IMR-90 (cell line): ENCODE measurements at regions not wholly inside any gene's neighbourhood (a gene's known extent, or its start where the extent isn't known, plus 50 kb on each side); places are given as distances from the start of the nearest gene placed in this dataset.

Experiments used
- ATAC-seq: fragments of 200-7000 bp; cut with Tn5 transposase; 2 replicates; pipeline ENCODE4 v1.9.1; 2020; ENCODE audit warnings: low read depth, mild to moderate bottlenecking, moderate library complexity
- BruUV-seq: library from RNA; stranded (reverse); fragments of 400-500 nt; replicated peaks from 2 replicates; lab custom pipeline; 2021; lab: Mats Ljungman, UMichigan
- CTCF ChIA-PET: fragments of 300-600 bp; formaldehyde crosslinking; extraction: SDS; loops from one replicate; lab custom pipeline; 2021; ENCODE audit warnings: antibody characterized with exemption; lab: Yijun Ruan, JAX
- POLR2A ChIA-PET: fragments of 300-600 bp; sonication (Branson Sonifier 250); formaldehyde crosslinking; loops from one replicate; lab custom pipeline; 2022; ENCODE audit warnings: antibody characterized with exemption; ENCODE audit not compliant: unreplicated experiment; lab: Charles Lee
- DNase-seq: peaks from one replicate; pipeline ENCODE4 v3.0.0; 2013
- H2AFZ ChIP-seq: replicated peaks from 2 replicates; pipeline ENCODE3; 2013; ENCODE audit warnings: low read length, mild to moderate bottlenecking; ENCODE audit not compliant: poor library complexity
- H2AK5ac ChIP-seq: 2 replicates; pipeline ENCODE4 v1.6.1; 2013; ENCODE audit warnings: low read depth, low read length, inconsistent platforms
- H2AK9ac ChIP-seq: replicated peaks from 2 replicates; pipeline ENCODE3; 2013; ENCODE audit warnings: mild to moderate bottlenecking, low read depth, low read length, moderate library complexity; ENCODE audit not compliant: poor library complexity
- H2BK120ac ChIP-seq: 2 replicates; pipeline ENCODE4 v1.6.1; 2013; ENCODE audit warnings: low read depth, low read length, inconsistent platforms
- H2BK15ac ChIP-seq: 3 replicates; pipeline ENCODE4 v1.6.1; 2013; ENCODE audit warnings: low read depth, low read length, inconsistent platforms
- H2BK20ac ChIP-seq: 2 replicates; pipeline ENCODE4 v1.6.1; 2013; ENCODE audit warnings: low read depth, mild to moderate bottlenecking, inconsistent platforms, low read length, moderate library complexity
- H2BK5ac ChIP-seq: 2 replicates; pipeline ENCODE4 v1.6.1; 2013; ENCODE audit warnings: mild to moderate bottlenecking, low read depth, low read length, inconsistent platforms; ENCODE audit not compliant: poor library complexity, severe bottlenecking
- H3K14ac ChIP-seq: replicated peaks from 2 replicates; pipeline ENCODE4 v1.6.1; 2013; ENCODE audit warnings: low read depth, low read length, inconsistent platforms
- H3K18ac ChIP-seq: 2 replicates; pipeline ENCODE4 v1.6.1; 2013; ENCODE audit warnings: low read depth, low read length, control low read depth
- H3K23ac ChIP-seq: 2 replicates; pipeline ENCODE4 v1.6.1; 2013; ENCODE audit warnings: low read depth, low read length, inconsistent platforms
- H3K27ac ChIP-seq: 2 replicates; pipeline ENCODE4 v1.5.1; 2013; ENCODE audit warnings: mild to moderate bottlenecking, control low read depth, low read length; ENCODE audit not compliant: insufficient read depth
- H3K27me3 ChIP-seq: 2 replicates; pipeline ENCODE4 v1.6.1; 2013; ENCODE audit warnings: low read length; ENCODE audit not compliant: control insufficient read depth, insufficient read depth
- H3K36me3 ChIP-seq: 2 replicates; pipeline ENCODE4 v1.6.1; 2013; ENCODE audit warnings: low read length, mixed read lengths; ENCODE audit not compliant: control insufficient read depth, insufficient read depth
- H3K4ac ChIP-seq: 2 replicates; pipeline ENCODE4 v1.6.1; 2013; ENCODE audit warnings: low read depth, low read length, inconsistent platforms
- H3K4me1 ChIP-seq: 2 replicates; pipeline ENCODE4 v1.6.1; 2013; ENCODE audit warnings: low read length, mixed read lengths; ENCODE audit not compliant: control insufficient read depth, insufficient read depth
- H3K4me2 ChIP-seq: 2 replicates; pipeline ENCODE4 v1.6.1; 2013; ENCODE audit warnings: low read depth, mild to moderate bottlenecking, control low read depth, low read length, moderate library complexity
- H3K4me3 ChIP-seq: 2 replicates; pipeline ENCODE4 v1.5.1; 2013; ENCODE audit warnings: low read depth, mild to moderate bottlenecking, control low read depth, low read length, moderate library complexity; ENCODE audit not compliant: insufficient read depth
- H3K56ac ChIP-seq: 2 replicates; pipeline ENCODE4 v1.6.1; 2013; ENCODE audit warnings: low read length, inconsistent platforms; ENCODE audit not compliant: insufficient read depth; ENCODE audit errors: extremely low read depth
- H3K79me1 ChIP-seq, 2 experiments: 2 replicates each; pipeline ENCODE4 v1.6.1; 2013; ENCODE audit warnings: low read length in 2 of 2, inconsistent platforms in 1 of 2, low read depth in 1 of 2
- H3K9ac ChIP-seq: 2 replicates; pipeline ENCODE4 v1.6.1; 2013; ENCODE audit warnings: low read depth, low read length, control low read depth
- H3K9me1 ChIP-seq: 2 replicates; pipeline ENCODE4 v1.6.1; 2013; ENCODE audit warnings: low read length, inconsistent platforms; ENCODE audit not compliant: insufficient read depth
- H3K9me3 ChIP-seq: 2 replicates; pipeline ENCODE4 v1.6.1; 2013; ENCODE audit warnings: low read length; ENCODE audit not compliant: control insufficient read depth, insufficient read depth
- H4K20me1 ChIP-seq: 2 replicates; pipeline ENCODE4 v1.6.1; 2013; ENCODE audit warnings: low read length, inconsistent platforms; ENCODE audit not compliant: insufficient read depth
- H4K5ac ChIP-seq: 2 replicates; pipeline ENCODE4 v1.6.1; 2013; ENCODE audit warnings: mild to moderate bottlenecking, low read depth, low read length, control low read depth
- H4K8ac ChIP-seq, 2 experiments: 2 replicates each; pipeline ENCODE4 v1.6.1; 2013; ENCODE audit warnings: low read depth in 2 of 2, low read length in 2 of 2, control low read depth in 1 of 2, inconsistent platforms in 1 of 2
- H4K91ac ChIP-seq: 2 replicates; pipeline ENCODE4 v1.6.1; 2013; ENCODE audit warnings: low read depth, low read length, inconsistent platforms; ENCODE audit not compliant: insufficient read depth
- BHLHE40 ChIP-seq: fragments of 150-350 bp; IDR thresholded peaks from 2 replicates; pipeline ENCODE4 v1.6.1; 2016; ENCODE audit warnings: mild to moderate bottlenecking, low read depth, low read length
- CEBPB ChIP-seq: IDR thresholded peaks from 2 replicates; pipeline ENCODE4 v1.6.1; 2012; ENCODE audit warnings: low read depth, low read length, improper control_type of control experiment
- CHD1 ChIP-seq: IDR thresholded peaks from 2 replicates; pipeline ENCODE4 v1.6.1; 2012; ENCODE audit warnings: low read depth, low read length, improper control_type of control experiment
- CTCF ChIP-seq: conservative IDR thresholded peaks from 2 replicates; pipeline ENCODE4 v1.5.1; 2012; ENCODE audit warnings: mild to moderate bottlenecking, low read depth, low read length, improper control_type of control experiment
- ELK1 ChIP-seq: fragments of 150-350 bp; IDR thresholded peaks from 2 replicates; pipeline ENCODE4 v1.6.1; 2016; ENCODE audit warnings: low read depth, mild to moderate bottlenecking, low read length, moderate library complexity, borderline replicate concordance
- FOS ChIP-seq: fragments of 150-350 bp; IDR thresholded peaks from 2 replicates; pipeline ENCODE4 v1.6.1; 2016; ENCODE audit warnings: low read depth, low read length
- MAFK ChIP-seq: IDR thresholded peaks from 2 replicates; pipeline ENCODE4 v1.6.1; 2012; ENCODE audit warnings: low read depth, low read length, improper control_type of control experiment
- MAZ ChIP-seq: IDR thresholded peaks from 2 replicates; pipeline ENCODE4 v1.6.1; 2012; ENCODE audit warnings: low read depth, mild to moderate bottlenecking, low read length, improper control_type of control experiment, moderate library complexity, borderline replicate concordance
- MXI1 ChIP-seq: IDR thresholded peaks from 2 replicates; pipeline ENCODE4 v1.6.1; 2012; ENCODE audit warnings: low read depth, mild to moderate bottlenecking, low read length, moderate library complexity, borderline replicate concordance
- NFE2L2 ChIP-seq: fragments of 150-350 bp; IDR thresholded peaks from 2 replicates; pipeline ENCODE4 v1.6.1; 2016; ENCODE audit warnings: low read depth, mild to moderate bottlenecking, low read length
- POLR2A ChIP-seq: IDR thresholded peaks from 2 replicates; pipeline ENCODE4 v1.6.1; 2012; ENCODE audit warnings: mild to moderate bottlenecking, low read depth, low read length
- RAD21 ChIP-seq: IDR thresholded peaks from 2 replicates; pipeline ENCODE4 v1.6.1; 2012; ENCODE audit warnings: low read length, improper control_type of control experiment
- RCOR1 ChIP-seq: IDR thresholded peaks from 2 replicates; pipeline ENCODE4 v1.6.1; 2012; ENCODE audit warnings: mild to moderate bottlenecking, low read length, improper control_type of control experiment; ENCODE audit not compliant: insufficient replicate concordance
- RFX5 ChIP-seq: IDR thresholded peaks from 2 replicates; pipeline ENCODE4 v1.8.0; 2012; ENCODE audit warnings: low read depth, mild to moderate bottlenecking, low read length, moderate library complexity
- SMC3 ChIP-seq: fragments of 150-350 bp; IDR thresholded peaks from 2 replicates; pipeline ENCODE4 v1.6.1; 2016; ENCODE audit warnings: low read depth, mild to moderate bottlenecking, antibody characterized with exemption, low read length, moderate library complexity
- USF2 ChIP-seq: fragments of 150-350 bp; IDR thresholded peaks from 2 replicates; pipeline ENCODE4 v1.6.1; 2017; ENCODE audit warnings: mild to moderate bottlenecking, antibody characterized with exemption, low read length, low read depth
- WGBS, 2 experiments: methylation state at CpG; one replicate each; pipeline versions ENCODE4 v1.1.5 to v1.1.7; 2013; ENCODE audit warnings: missing lambda C conversion rate in 2 of 2; ENCODE audit not compliant: insufficient read length in 1 of 2; ENCODE audit errors: extremely low coverage in 2 of 2; 5-methylcytosine and 5-hydroxymethylcytosine counted together
- dilution Hi-C: fragments of 300-500 bp; cut with HindIII; formaldehyde crosslinking; loops from one replicate; pipeline ENCODE4 v1.14.3; 2018; ENCODE audit warnings: low sequenced_read_pairs; ENCODE audit not compliant: unreplicated experiment
- in situ Hi-C: fragments of 300-500 bp; cut with MboI; formaldehyde crosslinking; loops from 3 replicates; pipeline ENCODE4 v1.14.3; 2019; ENCODE audit warnings: low sequenced_read_pairs, inconsistent platforms, mixed read lengths
- intact Hi-C: fragments of 100-400 bp; cut with micrococcal nuclease; formaldehyde crosslinking; loops from 2 replicates; pipeline ENCODE4 v1.10.0; 2022

DNA sequence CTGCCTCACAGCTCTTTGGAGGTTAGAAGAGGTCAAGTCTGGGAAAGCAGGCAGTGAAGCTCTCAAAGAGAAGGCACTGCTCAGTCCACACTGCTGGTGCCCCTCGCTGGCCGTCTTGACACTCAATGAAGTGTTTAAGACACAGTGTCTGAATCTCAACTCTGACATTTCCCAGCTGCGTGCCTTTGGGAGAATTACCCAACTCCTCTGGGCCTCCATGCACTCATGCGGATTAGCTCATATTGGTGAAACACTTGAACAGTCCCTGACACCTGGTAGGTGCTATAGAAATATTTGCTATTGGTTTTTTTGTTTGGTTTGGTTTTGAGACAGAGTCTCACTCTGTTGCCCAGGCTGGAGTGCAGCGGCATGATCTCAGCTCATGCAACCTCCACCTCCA, 281.0 kb downstream of the SRBD1 start:
- no TSS peak for BruUV-seq

More for the DNA sequence above, 281.0 kb downstream of the SRBD1 start:
- TF ChIP-seq CTCF (no peak), SMC3 (no peak), BHLHE40 (no peak), MXI1 (no peak), FOS (no peak), RCOR1 (no peak), CHD1 (no peak), RAD21 (no peak), POLR2A (no peak), RFX5 (no peak), MAFK (no peak), CEBPB (no peak), NFE2L2 (no peak), USF2 (no peak), MAZ (no peak), ELK1 (no peak)
- Histone ChIP-seq H4K5ac (no peak overlapping the region), H3K36me3 (no peaks in the 10 kb centered on the region), H2AFZ (no peak overlapping the region), H3K9ac (no peak overlapping the region), H3K9me1 (no peaks in the 10 kb centered on the region; the same call in 1 of the 2 replicates), H3K23ac (no peak overlapping the region), H3K18ac (no peak overlapping the region), H4K91ac (no peak overlapping the region), H3K79me1 (no peaks in the 10 kb centered on the region), H3K27me3 (peaks cover 16% of the 10 kb centered on the region), H3K56ac (no peak overlapping the region), H3K4me2 (no peak overlapping the region), H4K20me1 (no peaks in the 10 kb centered on the region), H3K4me3 (no peak overlapping the region), H3K4me1 (peaks cover 4% of the 10 kb centered on the region; the same call in 1 of the 2 replicates), H3K4ac (no peak overlapping the region), H2AK5ac (no peak overlapping the region), H3K9me3 (no peaks in the 10 kb centered on the region), H2AK9ac (no peak overlapping the region), H2BK15ac (no peak overlapping the region), H3K14ac (no peak overlapping the region), H3K27ac (no peak overlapping the region), H2BK5ac (no peak overlapping the region), H4K8ac (no peak overlapping the region), H2BK120ac (no peak overlapping the region), H2BK20ac (no peak overlapping the region)
- 75% methylated on average over 2 of the region's 5 CpGs; no CpG with 5 or more reads in 1 of the 2 experiments for WGBS, 2 experiments
- DNase-seq, result no peak
- no peak for ATAC-seq
- in situ Hi-C loops, result no loop called here
- intact Hi-C loops, result loop anchor here (10.0 kb wide), 1 partner anchor 205 kb away; no protein-coding TSS in a partner anchor
- POLR2A ChIA-PET, result no interaction called here
- dilution Hi-C loops, result no loop called here
- CTCF ChIA-PET, result no interaction called here
